ENCODE measurements at regions not wholly inside any gene's neighbourhood (a gene's known extent, or its start where the extent isn't known, plus 50 kb on each side); places are given as distances from the start of the nearest gene placed in this dataset.

- no peak for DNase-seq (ENCODE audit: low spot score)
These were observed 265.8 kb downstream of the SYK start for GRCh38 chr9:91067306-91067860.

DNA sequence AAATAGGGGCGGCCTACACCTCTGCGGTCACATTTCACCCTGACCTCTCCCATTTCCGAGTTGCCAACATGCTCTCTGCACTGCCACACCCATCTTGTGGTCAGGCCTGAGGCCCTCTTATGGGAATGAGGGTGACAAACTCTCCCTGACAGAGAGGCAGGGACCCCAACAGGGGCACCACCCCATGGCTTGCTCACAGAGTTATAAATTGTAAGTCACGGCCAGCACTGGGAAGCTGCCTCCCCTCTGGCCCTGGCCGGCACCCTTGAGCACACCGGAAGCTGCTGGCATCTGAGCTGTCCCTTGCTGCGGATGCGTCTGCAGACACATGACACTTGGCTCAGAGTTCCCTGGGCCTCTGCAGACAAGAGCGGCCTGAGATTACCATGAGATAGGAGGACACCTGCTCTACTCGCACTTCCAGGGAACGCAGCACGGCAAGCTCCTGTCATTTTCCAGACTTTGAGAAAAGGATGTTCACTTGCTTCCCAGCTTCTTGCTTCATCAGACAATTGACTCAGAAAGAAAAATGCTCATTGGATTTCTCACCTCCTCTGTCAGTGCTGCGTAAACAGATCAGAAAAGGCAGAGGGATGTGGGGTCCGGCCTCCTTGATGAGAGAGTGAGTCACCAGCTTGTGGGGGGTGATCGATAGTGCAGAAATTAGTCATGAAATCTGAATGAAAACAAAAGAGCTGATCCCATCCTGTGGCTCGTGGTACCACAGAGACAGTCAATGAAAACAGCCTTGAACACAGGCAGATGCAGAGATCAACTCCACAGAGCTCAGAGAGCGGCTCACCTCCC, 269.8 kb downstream of the SYK start:
- DNase-seq (ENCODE audit: low spot score), result no peak

- no peak for DNase-seq (ENCODE audit: low spot score)
These were observed 271.6 kb downstream of the SYK start for GRCh38 chr9:91073049-91073810.

- DNase-seq (ENCODE audit: low spot score), result no peak
These were observed 272.5 kb downstream of the SYK start for GRCh38 chr9:91073811-91074771.

DNA sequence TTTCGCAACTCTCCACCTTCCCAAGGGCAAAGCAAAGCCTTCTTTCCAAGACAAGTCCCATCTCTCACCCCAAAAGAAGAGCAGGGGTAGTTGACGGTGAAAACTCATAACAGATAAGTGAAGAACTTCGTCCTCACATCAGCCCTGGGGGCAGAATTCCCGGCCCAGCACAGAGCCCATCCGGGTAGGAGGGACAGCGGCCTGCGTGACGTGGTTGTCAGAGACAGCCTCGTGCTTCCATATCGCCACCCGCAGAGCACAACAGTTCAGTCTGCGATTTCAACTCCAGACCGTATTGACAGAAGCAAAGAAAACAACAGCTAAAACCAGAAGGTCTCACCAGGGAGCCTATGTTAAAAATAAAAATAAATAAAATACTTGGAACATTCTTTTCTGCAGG, 273.2 kb downstream of the SYK start:
- no peak for DNase-seq (ENCODE audit: low spot score)

DNA sequence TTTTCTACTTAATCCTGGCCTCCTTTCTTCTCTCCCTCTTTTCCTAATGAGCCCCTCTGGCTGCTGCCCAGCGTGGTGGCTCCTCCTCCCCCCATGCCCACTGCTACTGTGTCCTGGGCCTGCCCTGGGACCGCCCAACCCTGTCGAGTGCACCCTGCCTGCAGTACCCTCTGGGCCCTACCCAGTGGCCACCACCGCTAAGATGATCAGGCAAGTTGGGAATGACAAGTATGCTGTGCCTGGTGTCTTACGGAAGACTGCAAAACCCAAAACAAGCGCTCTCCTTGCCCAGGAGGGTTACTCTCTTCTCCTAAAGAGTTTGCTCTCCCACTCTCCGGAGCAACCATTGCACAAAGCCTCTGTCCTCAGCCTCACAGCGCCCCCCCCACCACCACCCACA, 273.7 kb downstream of the SYK start:
- no peak for DNase-seq (ENCODE audit: low spot score)

- no peak for DNase-seq (ENCODE audit: low spot score)
These were observed 276.2 kb downstream of the SYK start for GRCh38 chr9:91077624-91078368.

DNA sequence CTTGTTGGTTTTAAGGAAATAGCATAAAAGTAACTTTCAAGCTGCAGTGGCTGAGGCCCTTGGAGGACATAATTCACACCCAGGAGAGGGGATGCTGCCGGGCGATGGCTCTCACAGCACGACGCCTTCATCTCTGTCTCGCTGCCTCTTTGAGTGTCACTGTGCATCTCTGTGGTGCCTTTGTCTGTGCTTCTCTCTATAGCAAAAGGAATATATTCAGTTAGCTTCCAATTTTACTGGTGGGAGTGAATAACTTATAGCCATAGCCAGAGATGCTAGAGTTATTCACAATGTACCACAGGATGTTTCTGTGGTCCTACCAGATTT, 276.7 kb downstream of the SYK start:
- DNase-seq (ENCODE audit: low spot score), result no peak

DNA sequence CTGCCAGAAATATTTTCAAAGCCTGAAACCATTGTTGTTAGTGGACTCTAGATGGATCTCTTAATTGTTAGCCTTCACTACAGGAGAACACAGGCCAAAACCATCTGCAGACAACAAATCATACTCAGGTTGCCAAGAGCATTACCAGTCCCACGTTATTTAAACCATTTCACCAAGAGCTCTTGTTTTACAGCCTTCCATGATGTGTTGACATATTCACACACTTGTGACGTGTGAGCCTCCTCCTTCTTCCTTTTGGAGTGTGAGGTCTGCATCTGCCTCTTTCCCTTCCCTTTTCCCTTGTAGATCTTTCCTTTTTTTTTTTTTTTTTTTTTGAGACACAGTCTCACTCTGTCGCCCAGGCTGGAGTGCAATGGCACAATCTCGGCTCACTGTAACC, 279.0 kb downstream of the AUH start:
- no peak for DNase-seq (ENCODE audit: low spot score)

DNA sequence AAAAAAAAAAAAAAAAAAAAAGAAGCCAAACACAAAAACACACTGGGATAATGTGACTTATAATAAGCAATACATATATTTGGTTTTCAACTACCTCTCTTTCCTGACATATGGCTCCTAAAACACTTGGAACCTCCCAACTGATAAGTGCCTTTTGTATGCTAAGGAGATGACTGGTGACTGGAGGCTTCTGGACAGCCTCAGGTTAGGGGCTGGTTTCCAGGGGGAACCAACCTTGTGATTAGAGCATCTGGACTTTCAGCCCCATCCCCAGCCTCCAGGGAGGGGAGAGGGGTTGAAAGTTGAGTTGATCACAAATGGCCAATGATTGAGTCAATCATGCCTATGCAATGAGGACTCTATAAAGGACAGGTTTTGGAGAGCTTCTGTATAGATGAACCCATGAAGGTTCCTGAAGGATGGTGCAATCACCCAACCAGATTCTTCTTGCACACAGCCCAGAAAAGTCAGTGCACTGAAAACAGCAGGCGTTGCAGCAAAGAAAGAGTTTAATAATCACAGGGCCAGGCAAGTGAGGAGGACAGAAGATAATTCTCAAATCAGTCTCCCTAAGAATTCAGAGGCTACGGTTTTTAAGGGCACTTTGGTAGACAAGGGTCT, 276.7 kb downstream of the AUH start:
- no peak for DNase-seq (ENCODE audit: low spot score)

GRCh38 chr9:91085517-91086291, 276.0 kb downstream of the AUH start:
- DNase-seq (ENCODE audit: low spot score), result no peak

DNA sequence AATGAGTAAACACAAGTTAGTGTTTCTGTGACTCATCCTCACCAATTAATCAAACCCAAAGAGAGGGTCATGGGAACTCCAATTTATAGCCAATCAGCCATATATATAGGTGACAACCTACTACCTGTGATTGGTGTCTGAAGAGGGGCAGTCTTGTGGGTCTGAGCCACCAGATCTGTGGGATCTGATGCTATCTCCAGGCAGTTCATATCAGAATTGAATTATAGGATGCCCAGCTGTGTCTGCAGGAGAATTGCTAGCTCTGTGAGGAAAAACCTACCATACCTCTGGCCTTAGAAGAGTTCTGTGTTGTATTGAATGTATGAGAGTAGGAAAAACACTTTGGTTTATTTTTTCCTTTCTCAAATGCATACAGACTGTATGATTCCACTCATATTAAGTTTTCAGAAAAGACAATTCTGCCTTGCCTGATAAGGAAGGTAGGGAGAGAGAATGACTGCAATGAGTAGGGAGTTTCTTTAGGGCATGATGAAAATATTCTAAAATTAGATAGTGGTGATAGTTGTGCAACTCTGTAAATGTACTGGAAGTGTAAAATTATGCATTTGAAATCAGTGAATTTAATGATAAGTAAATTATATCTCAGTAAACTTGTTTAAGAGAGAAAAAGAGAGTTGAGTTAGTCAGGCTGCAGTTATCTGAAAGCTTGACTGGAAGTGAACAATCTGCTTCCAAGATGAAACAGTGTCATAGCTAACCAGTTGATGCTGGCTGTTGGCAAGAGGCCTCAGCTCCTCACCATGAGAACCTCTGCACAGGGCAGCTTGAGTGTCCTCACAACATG, 274.9 kb downstream of the AUH start:
- DNase-seq (ENCODE audit: low spot score), result no peak

DNA sequence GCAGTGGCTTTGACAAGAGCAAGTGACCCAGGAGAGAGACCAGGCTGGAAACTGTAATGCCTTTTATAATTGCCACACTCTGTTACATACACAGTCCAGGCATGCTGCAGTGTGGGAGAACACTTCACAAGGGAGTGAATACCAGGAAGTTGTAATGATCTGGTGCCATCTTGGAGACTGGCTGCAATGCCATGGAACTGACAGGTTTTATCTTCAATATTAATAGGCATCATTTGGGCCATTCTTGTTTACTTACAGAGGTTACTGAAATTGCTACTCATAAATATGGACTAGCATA, 274.3 kb downstream of the AUH start:
- no peak for DNase-seq (ENCODE audit: low spot score)

GRCh38 chr9:91089405-91090129, 272.2 kb downstream of the AUH start:
- no peak for DNase-seq (ENCODE audit: low spot score)

DNA sequence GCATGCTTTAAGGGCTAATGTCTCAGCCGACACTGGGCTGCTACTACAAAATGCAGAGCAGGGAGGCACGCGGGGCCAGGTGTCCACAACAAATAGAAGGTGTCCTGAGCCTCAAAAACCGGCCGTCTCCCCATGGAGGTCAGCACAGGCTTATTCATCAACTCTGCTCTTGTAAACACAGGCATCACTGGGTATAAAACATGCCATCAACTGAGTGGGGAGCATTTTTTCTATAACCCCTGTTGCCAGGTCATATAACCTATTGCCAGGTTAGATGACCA, 271.6 kb downstream of the AUH start:
- DNase-seq (ENCODE audit: low spot score), result no peak

DNA sequence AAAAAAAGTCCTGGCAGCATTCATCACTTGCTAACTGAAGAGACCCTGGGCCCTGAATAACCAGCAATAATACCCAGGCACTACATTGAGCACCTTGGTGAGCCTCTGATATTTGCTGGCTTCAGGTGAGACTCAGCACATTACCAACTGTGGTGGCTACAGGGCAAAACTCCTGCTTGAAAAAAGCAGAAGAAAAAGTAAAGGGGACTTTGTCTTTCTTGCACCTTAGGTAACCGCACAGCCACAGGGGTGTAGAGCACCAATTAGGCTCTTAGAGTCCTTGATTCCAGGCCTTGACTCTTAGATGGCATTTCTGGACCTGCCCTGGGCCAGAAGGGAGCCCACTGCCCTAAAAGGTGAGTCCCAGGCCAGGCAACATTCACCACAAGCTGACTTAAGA, 269.5 kb downstream of the AUH start:
- no peak for DNase-seq (ENCODE audit: low spot score)

DNA sequence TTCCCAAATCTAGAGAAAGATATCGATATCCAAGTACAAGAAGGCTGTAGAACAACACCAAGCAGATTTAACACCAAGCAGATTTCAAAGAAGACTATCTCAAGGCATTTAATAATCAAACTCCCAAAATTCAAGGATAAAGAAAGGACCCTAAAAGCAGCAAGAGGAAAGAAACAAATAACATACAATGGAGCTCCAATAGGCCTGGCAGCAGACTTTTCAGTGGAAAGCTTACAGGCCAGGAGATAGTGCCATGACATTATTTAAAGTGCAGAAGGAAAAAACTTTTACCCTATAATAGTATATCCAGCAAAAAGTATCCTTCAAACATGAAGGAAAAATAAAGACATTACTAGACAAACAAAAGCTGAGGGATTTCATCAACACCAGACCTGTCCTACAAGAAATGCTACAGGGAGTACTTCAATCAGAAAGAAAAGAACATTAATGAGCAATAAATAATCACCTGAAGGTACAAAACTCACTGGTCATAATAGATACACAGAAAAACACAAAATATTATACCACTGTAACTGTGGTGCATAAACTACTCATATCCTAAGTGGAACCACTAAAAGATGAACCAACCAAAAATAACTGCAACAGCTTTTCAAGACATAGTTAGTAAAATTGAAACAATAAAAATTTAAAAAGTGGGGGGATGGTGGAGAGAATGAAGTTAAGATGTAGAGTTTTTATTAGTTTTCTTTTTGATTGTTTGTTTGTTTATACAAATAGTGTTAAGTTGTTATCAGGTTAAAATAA, 267.2 kb downstream of the AUH start:
- DNase-seq (ENCODE audit: low spot score), result no peak

- no peak for DNase-seq (ENCODE audit: low spot score)
These were observed 263.4 kb downstream of the AUH start for GRCh38 chr9:91098203-91098850.
